ENCODE measurements at regions not wholly inside any gene's neighbourhood (a gene's known extent, or its start where the extent isn't known, plus 50 kb on each side); places are given as distances from the start of the nearest gene placed in this dataset.

DNA sequence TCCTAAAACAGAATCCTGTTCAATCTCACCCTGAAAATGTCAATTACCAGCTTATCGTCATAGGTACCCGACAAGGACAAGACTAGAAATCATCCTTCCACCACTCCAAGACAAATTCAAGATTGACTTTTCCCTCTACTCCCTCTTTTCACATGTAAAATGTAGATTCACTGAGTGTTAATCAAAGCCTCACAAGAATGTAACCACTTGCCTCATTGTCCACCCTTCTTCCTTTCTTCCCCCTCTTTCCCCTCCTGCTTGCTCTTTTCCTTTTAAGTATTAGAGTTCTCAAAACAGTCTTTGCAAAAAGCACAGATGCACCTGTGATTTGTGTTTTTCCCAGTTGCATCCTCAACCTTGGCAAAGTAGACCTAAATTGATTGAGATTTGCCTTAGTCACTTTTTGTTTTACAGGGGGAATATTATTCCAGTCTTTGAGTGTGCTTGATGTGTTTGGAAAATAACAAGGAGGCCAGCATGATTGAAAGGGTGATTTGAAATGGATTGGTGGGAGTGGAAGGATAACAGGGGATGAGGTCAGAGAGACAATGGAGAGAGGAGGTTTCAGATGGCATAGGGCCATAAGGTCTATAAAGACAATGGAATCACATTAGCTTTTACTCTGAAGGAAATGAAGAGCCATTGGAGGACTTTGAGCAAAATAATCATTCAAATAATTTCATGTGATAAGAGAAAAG, 231.3 kb upstream of the TYRP1 start:
- ChIA-PET CTCF (no interaction called here), POLR2A (no interaction called here)
- BruUV-seq (replicated peaks), result no TSS peak
- H3K79me2 ChIP-seq (ENCODE audit: control insufficient read depth, insufficient read depth, low read length), result no peaks in the 10 kb centered on the region
- no peaks in the 10 kb centered on the region for H3K9me3 ChIP-seq (replicated peaks; ENCODE audit: control insufficient read depth, insufficient read depth, low read length)
- dilution Hi-C loops (cut with MboI; ENCODE audit: extremely low pct_ligation_motif_present, low sequenced_read_pairs) (no loop called here), intact Hi-C loops (cut with micrococcal nuclease) (no loop called here)
- no peaks in the 10 kb centered on the region for H4K20me1 ChIP-seq (replicated peaks; ENCODE audit: control insufficient read depth, extremely low read depth, insufficient read depth, low read length)
- TF ChIP-seq CTCF (IDR thresholded peaks at IDR 0.05; ENCODE audit: extremely low read depth in 1 of 2, insufficient read depth in 1 of 2, low read depth in 1 of 2, low read length in 2 of 2) (no peak), JUN (IDR thresholded peaks at IDR 0.05; ENCODE audit: borderline replicate concordance, insufficient read depth, insufficient read length, low read depth) (no peak), POLR2AphosphoS5 (IDR thresholded peaks at IDR 0.05; ENCODE audit: insufficient read depth, low read depth, low read length) (no peak), POLR2A (IDR thresholded peaks at IDR 0.05; ENCODE audit: low read depth, low read length) (no peak), EZH2 (IDR thresholded peaks at IDR 0.05; ENCODE audit: borderline replicate concordance, low read depth, low read length, severe bottlenecking) (no peak), GATA2 (IDR thresholded peaks at IDR 0.05; ENCODE audit: insufficient read depth, insufficient read length, low read depth, low read length) (no peak), MYC (IDR thresholded peaks at IDR 0.05; ENCODE audit: low read depth, low read length) (no peak), FOS (IDR thresholded peaks at IDR 0.05; ENCODE audit: borderline replicate concordance, insufficient read depth, low read length) (no peak)
- TF ChIP-seq, protein P1, sequence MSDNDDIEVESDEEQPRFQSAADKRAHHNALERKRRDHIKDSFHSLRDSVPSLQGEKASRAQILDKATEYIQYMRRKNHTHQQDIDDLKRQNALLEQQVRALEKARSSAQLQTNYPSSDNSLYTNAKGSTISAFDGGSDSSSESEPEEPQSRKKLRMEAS (IDR thresholded peaks at IDR 0.05; ENCODE audit: insufficient read depth, insufficient read length), result no peak
- H3K27ac ChIP-seq (ENCODE audit: insufficient read depth, low read depth, low read length), result no peak overlapping the region
- no peak overlapping the region for H3K4me2 ChIP-seq (ENCODE audit: insufficient read depth, low read length)
- H3K27me3 ChIP-seq (ENCODE audit: control insufficient read depth in 2 of 2, insufficient read depth in 2 of 2, low read length in 2 of 2), result peaks cover 0 to 3% of the 10 kb centered on the region in 2 experiments
- no peak overlapping the region for H3K9ac ChIP-seq (replicated peaks; ENCODE audit: extremely low read depth, insufficient read depth, low read length)
- H3K4me3 ChIP-seq (replicated peaks in 1 of 3; ENCODE audit: insufficient read depth in 1 of 3, low read depth in 1 of 3, low read length in 3 of 3), result no peak overlapping the region
- no peaks in the 10 kb centered on the region for H3K4me1 ChIP-seq (ENCODE audit: control insufficient read depth, extremely low read depth, insufficient read depth, low read length)
- FAIRE-seq, result no peak
- no peak for DNase-seq (ENCODE audit: low read depth, low spot score)
- no peaks in the 10 kb centered on the region for H3K9me1 ChIP-seq (replicated peaks; ENCODE audit: control insufficient read depth, extremely low read depth, insufficient read depth, low read length)
- H3K36me3 ChIP-seq (ENCODE audit: control insufficient read depth in 2 of 2, extremely low read depth in 1 of 2, insufficient read depth in 2 of 2, low read length in 2 of 2), result no peaks in the 10 kb centered on the region
- no peak overlapping the region for H2AFZ ChIP-seq (ENCODE audit: low read depth, low read length)
